ENCODE measurements at regions not wholly inside any gene's neighbourhood (a gene's known extent, or its start where the extent isn't known, plus 50 kb on each side); places are given as distances from the start of the nearest gene placed in this dataset.

DNA sequence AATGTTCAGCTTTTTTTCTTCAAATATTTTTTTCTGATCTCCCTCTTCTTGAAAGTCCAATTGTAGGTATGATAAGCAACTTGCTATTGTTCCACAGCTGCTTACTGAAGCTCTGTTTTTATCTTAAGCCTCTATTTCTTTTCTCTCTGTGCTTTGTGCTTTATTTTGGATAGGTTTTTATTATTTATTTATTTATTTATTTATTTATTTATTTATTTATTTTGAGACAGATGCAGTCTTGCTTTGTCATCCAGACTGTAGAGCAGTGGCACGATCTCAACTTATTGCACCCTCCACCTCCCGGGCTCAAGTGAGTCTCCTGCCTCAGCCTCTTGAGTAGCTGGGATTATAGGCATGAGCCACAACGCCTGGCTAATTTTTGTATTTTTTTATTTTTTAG is 199.4 kb downstream of the KLF12 start:
- no peak for DNase-seq (ENCODE audit: low read depth)

DNA sequence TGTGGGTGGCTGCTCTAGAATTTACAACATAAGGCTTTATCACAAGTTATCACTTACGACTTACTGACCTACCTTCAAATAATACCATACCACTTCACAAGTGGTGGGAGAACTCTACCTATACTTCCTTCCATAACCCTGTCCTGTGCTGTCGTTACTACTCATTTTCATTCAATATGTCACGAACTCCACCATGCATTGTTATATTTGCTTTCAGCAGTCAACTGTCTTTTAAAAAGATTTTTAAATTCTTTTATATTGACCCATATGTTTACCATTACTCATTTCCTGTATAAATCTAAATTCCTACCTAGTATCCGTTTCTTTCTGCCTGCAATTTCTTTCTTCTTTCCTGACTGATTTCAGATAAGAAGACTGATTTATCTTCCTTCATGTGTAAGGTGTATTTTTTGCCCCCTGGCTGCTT is 200.0 kb downstream of the KLF12 start:
- DNase-seq (ENCODE audit: low read depth), result no peak

DNA sequence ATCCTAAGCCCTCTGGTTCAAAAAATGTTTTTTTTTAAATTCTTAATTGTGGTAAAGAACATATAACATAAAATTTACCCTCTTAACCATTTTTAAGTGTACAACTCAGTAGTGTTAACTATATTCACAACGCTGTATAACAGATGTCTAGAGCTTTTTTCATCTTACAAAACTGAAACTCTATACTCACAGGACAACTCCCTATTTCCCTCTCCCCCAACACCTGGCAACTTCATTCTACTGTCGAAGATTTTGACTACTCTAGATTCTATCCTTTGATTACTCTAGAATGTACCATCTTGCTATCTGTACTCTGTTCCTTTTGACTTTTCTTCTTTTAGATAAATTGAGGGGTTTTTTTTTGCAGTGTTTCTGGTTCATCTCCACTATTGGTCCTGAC is 200.4 kb downstream of the KLF12 start:
- DNase-seq (ENCODE audit: low read depth), result no peak

DNA sequence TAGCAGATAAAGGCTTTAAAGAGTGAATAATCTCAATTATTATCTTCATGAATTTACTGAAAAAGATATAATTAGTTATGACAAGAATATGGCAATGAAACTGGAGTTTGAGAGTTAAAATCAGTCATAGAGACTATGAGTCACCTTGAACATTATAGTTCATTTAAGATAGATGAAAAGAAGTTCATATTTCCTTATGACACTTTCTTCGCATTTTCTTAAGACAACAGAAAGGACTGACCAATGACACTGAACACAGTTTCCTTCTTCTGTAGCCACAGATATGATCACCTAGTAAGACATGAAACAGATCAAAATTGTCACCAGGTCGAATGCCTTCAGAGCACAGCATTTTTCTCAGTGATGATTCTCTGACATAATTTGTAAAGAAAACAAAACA is 202.1 kb downstream of the KLF12 start:
- no peak for DNase-seq (ENCODE audit: low read depth)

DNA sequence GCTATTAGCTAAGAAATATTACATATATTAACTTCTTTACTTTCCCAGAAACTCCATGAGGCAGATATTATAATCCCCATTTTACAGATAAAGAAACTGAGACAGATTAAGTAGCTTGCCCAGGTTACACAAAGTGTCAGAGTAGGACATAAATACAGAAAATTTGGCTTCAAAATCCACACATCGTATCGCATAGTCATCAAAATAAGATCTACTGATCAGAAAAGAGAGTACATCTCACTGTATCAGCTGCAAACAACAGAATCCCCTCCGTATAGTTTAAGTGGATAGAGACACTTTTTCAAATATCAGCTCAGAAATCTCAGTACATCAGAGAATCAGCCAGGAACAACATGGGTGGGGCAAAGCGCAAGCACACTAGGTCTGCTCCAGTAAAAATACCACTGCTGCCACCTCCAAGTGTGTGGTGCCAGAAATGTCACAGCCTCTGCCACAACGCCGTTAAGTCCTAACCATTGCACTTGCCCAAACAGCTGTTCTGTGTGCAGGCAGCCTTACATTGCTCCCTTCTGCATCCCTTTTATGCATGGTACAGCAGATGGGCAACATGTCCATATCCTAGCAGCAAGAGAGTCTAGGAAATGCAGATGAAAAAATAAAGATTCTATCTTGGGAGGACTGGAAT is 204.8 kb downstream of the KLF12 start:
- no peak for DNase-seq (ENCODE audit: low read depth)

DNA sequence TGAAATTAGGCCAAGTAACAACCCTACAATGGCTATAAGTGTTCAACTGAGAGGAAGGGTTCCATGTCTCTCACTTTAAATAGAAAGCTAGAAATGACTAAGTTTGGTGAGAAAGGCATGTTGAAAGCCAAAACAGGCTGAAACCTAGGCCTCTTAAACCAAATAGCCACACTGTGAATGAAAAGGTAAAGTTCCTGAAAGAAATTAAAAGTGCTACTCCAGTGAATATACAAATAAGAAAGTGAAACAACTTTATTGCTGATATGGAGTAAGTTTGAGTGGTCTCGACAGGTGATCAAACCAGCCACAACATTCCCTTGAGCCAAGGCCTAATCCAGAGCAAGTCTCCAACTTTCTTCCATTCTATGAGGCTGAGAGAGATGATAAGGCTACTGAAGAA is 209.6 kb downstream of the KLF12 start:
- DNase-seq (ENCODE audit: low read depth), result no peak

DNA sequence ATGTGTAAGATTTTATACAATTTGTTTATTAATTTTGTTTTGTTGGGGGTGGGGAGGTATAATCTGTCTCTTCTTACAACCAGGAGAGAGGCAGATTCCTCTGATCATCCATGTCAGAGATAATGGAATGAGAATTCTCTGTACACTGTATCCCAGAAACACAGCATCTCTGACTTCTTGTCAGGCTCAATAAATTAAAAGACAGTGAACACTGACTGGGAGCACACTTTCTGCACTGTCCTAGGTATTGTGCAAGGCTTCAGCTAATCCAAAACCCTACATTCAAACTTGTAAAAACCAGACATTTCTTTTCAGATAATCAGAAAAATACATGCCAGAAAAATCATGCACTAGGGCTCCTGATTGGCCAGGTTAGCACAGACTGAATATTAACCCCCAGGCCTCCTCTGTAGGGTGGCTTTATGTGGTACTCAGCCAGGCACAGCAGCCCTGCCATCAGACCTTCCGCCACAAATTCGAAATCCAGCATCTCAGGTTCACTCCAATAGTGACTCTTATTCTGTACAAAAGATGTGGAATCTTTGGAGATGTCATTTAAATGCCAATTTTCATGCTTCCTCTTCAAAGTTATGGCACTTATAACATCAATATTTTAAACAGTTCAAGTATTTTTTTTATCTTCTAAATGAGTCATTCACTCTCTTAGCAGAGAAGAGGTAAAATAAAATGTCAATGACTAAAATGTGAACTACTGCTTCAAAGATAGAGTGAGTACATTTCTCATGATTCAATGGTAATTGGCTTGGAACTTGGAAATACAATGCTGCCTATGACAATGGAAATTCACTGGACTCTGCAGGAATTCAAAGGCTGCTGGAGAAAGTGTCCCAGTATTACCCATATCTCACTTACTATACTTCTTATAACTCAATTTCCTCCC is 211.5 kb downstream of the KLF12 start:
- DNase-seq (ENCODE audit: low read depth), result no peak

DNA sequence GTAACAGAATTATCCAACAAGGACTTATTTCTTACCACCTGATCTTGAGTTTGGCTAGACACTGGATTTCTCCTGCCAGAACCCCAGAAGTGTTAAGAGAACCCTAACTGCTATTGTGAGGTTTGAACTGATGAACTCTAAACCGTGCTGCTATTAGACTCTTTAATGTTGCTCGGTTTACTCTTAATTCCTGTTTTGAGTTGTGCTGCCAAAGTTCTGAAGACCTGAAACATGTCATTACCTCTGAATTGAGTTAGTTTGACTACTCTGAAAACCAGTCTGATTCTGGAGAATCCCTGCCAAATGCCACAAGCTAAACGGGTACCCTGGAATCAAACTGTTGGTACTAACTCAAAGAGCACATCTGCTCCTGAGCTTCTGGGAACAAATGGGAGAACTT is 215.5 kb downstream of the KLF12 start:
- DNase-seq (ENCODE audit: low read depth), result no peak

DNA sequence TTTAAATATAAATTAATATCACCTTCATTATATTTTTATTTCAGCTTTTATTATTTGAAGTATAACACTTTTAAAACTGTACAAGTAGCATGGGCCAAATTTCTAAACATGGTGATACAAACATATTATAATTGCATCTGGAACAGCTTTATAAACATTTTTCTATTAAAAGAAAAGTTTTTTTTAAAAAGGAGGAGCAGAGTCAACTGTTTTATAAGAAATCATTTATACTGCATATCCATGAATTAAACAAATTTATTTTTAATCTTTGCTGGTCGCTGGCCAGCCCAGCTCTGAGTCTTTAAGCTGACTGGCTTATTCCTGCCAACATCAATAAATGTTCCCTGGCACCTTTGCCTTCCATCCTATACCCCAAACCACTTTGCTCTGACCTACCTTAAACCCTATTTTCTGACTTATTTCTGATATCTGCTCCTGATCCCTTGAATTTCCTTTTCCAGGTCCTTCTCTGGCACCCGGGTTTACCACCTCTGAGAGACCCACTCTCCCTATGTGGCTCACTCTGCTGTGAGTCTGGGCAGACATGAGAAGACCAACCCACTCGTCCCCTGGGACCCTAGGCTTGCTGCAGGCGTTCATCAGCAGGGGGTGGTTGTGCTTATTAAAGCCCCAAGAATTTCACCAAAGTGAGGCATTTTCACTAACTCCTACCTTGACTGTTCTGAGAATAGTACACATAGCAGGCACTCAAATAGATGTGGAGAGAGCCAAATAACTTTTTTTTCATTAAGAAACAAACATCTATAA is 220.3 kb downstream of the KLF12 start:
- DNase-seq (ENCODE audit: low read depth), result no peak

DNA sequence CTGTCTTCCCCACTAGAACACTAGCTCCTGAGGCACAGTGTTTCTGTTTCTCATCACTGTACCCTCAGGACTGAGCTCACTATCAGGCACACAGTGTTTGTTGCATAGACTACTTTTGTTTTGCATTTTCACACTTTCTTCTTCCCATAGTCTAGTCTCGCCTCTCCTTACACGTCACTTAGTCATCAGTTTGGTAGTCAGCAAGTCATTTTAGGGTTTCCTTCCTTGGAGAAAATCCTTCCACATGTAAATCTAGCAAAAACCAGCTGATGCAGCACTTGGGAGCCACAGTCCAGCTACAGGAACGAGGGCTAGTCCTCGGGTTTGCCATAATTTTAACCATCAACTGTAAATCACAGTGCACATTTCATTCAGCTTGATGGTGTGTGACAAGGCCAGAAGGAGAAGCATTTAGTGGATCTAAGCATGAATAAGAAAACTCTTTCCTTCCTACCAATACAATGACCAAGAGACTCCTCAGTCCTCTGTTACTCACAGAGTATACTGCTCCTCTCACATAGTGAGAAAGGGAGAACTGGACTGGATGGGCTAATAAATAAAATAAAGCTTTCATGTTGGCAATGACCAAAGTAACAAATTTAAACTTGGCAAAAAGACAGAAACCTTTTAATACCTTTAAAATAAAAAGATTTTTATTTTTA is 221.0 kb downstream of the KLF12 start:
- DNase-seq (ENCODE audit: low read depth), result no peak

DNA sequence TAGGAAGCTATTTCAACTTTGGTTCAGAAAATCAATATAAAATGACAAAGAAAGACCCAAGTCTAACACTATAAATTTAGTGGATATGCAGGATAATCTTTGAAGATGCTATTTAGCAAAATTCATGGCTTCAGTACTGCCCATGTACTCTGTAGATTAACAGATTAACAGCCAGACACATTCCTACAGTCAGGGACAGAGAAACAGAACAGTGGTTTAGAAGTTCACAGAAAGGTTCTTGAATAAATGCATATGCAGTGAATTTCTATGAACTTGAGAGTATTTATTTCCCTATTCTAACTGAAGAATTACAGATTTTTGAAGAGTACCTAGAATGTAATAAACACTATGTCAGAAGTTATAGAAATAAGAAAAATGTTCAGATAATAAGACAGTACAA is 222.8 kb downstream of the KLF12 start:
- no peak for DNase-seq (ENCODE audit: low read depth)

DNA sequence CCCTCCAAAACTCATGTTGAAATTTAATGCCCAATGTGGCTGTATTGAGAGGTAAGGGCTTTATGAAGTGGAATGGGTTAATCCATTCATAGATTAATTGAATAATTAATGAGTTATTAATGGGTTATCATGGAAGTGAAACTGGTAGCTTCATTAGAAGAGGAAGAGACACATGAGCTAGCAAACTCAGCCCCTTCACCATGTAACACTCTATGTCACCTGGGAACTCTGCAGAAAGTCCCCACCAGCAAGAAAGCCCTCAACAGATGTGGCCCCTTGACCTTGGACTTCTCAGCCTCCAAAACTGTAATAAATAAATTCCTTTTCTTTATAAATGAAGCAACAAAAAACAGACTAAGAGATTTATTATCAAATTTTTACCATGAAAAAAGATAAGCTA is 223.5 kb downstream of the KLF12 start:
- DNase-seq (ENCODE audit: low read depth), result no peak

DNA sequence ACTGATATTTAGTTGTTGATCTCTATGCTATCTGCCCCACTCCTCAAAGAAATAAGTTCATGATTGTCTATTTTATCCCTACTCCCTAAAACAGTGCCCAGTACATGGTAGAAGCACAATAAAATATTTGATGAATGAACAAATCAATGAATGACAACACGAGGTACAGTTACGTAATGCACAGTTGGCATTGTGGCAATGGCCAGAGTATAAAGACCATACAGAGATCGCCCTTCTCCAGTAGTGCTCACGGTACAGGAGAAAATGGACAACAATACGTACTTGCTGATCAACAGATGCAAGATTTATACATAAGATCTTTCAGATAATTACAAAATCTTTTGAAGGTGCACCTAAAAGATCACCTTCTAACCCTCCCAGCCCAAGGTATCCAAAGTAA is 225.4 kb downstream of the KLF12 start:
- DNase-seq (ENCODE audit: low read depth), result no peak

DNA sequence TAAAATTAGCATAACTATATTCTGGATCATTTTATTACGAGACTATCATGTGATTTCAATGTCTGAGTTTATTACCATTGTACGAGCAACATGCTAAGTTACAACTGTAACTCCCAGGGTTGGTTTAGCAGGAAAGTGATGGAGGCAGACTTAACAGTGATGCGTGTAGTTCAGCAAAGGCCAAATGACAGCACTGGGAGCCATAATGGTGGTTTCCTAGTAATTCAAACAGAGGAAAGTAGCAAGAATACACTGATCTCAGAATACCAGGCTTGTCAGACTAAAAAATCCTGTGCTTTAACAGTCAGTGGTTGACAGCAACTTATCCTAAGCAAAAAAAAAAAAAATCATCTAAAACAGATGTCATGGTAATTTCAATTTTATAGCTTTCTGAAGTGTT is 229.6 kb downstream of the KLF12 start:
- DNase-seq (ENCODE audit: low read depth), result no peak

DNA sequence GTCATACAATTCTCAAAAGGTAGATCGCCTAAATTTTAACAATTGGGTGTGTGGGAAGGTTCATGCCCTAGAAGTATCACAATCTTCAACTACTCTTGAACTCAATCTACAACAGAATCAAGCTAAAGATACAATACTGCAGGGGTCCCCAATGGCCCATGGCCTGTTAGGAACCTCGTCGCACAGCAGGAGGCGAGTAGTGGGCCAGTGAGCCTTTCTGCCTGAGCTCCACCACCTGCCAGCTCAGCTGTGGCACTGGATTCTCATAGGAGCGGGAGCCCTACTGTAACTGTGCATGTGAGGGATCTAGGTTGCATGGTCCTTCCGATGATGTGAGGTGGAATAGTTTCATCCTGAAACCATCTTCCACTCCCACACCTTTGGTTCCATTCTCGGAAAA is 230.6 kb downstream of the KLF12 start:
- no peak for DNase-seq (ENCODE audit: low read depth)

DNA sequence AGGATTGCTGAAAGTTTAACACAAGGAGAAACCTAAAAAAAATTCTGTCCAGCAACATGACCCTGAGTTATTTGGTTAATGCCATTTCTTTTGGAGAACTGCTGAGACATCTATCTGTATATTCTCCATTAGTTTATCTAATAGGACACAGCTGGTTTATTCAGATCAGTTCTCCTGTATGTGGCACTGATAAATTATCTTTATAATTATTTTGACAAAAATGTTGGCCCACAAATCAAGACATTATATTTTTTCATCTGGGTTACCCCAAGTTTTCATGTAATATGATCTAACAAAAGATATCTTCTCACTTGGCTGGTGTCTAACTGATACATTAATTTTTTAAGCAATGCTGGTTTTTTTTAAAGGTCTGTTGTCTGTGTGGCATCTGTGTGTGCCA is 231.4 kb downstream of the KLF12 start:
- no peak for DNase-seq (ENCODE audit: low read depth)

DNA sequence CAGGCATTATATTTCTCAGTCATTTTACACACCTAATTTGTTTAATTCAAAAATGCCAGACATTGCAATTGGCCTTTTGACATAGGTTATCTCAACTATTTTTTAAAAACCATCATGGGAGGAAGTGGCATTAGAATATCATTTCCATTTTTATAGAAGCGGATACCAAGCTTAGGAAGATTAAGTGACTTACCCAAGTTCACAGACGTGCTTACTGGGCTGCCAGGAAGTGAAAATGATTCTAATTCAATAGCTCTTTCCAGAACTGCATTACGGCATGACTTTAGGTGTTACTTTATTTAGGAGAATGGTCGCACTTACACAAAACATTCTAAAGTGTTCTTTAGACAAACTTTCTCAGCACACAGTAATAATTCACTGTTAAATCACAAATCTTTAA is 231.9 kb downstream of the KLF12 start:
- DNase-seq (ENCODE audit: low read depth), result no peak

DNA sequence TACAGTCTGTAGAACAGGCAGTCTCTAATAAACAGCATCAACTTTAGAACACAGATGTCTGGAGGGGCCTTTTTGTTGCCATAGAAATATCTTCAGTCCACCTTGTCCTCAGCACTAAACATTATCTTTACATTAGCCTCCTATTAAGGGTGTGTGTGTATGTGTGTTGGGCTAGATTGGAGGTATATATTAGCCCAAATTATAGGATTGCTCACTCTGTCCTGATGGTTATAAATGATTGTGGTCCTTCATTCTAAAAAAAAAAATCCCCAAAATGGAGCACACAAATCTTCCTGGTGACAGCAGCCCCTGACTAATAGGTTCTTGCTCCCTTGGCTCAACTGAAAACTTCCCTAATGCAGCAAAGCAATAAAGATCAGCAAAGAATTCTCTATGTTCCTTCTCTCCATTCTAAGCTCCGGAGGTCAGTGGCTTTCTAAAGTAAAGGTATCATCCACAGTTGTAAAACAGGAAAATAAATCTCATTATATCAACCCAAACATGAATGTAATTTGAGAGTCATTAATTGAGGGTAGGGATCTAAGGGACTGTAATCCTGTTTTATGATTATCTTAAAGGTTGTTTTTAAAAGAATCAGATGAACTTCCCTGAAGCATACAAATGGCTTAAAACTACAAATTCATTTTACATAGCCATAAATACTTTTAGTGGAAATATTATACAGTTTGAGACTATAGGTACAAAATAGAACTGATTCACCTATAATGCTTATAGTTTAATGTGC is 232.7 kb downstream of the KLF12 start:
- DNase-seq (ENCODE audit: low read depth), result no peak

DNA sequence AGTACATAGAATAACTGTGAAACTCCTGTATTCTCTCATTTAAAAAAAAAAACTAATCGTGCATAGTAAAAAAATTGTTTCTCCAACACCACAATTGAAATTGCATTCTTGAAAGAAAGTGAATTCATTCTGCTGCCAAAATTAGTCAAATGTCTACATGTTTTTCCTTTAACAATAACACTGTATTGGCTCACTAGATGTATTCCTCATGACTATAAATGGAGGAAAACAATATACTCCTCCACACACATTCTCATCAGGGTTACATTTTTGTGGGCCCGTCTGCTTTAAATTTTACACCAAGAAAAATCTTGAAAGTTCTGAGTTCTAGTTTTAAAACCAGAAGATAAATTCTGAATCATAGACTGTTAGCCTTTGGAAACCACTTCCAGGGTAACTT is 233.6 kb downstream of the KLF12 start:
- DNase-seq (ENCODE audit: low read depth), result no peak

DNA sequence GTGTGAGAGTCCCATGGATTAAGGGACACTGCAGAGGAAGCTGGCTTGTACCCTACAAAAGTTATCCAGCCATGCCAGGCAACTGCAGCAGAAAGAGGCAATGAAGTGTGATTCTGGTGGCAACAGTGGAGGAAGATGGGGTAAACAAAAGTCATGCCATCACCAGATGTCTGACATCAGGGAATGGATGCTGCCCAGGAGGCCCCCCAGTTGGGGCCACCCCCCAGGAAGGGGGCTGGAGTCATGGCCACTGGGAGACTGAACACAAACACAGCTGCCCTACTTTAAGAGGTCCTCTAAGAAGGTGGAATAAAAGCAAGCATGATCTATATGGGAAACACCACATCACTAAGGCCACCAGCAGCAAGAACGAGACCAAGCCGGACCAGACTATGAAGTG is 235.3 kb downstream of the KLF12 start:
- no peak for DNase-seq (ENCODE audit: low read depth)

DNA sequence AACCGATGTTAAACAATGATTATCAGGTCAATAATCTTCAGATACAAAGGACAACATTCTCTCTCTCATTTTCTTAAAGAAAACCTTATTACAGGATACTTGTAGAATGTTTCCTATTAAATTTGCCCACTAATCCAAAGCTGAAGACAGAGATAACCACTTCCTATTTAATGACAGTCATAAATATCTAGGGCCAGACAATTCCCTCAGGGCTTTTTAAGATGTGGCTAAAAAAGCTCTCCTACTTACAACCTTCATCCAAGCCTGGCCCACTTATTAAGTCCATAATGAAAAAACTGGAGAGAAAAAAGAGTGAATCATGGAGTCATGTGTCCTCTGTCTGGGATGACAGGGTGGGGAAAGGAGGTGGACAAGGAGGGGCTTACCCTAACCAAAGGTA is 235.9 kb downstream of the KLF12 start:
- no peak for DNase-seq (ENCODE audit: low read depth)
